CD4-positive, alpha-beta T cell treated with Interleukin-21 for 1 hour (primary cell): ENCODE measurements at regions not wholly inside any gene's neighbourhood (a gene's known extent, or its start where the extent isn't known, plus 50 kb on each side); places are given as distances from the start of the nearest gene placed in this dataset.

Source experiments
- DNase-seq: peaks from one replicate; pipeline ENCODE4 v3.0.0-alpha.2; 2020

DNA sequence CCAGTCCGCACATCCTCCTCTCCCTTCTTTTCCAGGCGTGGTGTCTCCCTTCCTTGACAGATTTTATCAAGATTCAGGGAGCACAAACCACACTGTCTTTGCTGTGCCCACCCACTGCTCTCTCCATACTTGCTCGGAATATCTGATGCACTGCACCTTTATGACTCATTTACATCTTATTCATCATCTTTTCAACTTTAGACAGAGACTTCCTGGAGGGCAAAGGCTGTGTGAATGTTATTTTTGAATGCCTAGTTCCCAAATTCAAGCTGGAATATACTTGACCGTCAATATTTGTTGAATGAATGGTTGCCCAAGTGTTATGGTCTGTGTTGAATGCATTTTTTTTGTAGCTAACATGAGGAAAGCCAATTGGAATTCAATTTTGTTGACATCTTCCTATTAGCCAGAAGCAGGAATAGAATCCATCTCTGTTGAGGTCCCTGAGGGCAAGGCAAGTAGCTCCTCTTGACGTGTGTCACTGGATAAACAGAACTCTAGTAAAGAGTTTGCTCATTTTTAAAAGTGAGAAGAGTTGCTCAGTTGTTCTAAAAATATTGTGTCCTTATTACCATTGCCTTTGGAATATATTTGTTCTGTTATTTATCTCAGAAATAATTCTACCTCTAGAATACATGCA, 95.0 kb downstream of the KLF6 start:
- no peak for DNase-seq

DNA sequence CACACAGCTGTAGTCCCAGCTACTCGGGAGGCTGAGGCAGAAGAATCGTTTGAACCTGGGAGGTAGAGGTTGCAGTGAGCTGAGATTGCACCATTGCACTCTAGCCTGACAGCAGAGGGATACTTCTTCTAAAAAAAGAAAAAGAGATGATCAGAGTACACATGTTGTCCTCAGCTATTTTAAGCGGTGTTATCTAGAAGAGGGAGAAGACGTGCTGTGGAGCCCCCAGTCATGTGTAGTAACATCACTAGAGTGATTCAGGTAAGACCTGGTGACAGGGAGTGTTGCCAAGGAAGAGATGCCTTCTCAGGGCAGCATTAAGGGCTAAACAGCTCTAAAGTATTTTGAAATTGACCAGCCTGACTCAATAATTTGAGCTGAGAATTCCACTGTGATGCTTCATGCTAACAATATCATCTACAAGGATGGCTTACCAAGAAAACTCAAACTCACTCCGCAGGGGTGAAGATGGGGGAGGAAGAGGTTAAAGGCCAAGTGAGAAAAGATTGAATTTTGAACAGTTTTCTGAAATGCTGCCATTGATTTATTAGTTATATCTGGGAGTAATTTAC, 97.4 kb downstream of the KLF6 start:
- no peak for DNase-seq

DNA sequence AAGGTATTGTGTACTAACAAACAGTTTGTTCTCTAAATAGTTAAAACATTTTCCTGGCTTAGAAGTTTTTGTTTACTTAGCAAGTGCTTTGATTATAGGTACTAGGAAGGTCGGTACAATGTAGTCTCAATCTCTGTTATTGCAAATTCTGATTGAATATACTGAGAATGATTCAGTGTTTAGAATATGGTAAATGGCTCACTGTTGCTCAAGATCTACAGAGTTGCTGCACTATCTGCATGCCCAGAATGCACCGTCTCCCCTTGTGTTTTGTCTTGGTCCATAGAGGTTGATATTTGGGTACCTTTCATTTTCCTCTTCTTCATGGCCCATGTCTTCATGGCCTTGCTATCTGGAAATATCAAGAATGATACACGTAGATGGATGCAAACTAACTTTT, 99.6 kb downstream of the KLF6 start:
- DNase-seq = no peak

DNA sequence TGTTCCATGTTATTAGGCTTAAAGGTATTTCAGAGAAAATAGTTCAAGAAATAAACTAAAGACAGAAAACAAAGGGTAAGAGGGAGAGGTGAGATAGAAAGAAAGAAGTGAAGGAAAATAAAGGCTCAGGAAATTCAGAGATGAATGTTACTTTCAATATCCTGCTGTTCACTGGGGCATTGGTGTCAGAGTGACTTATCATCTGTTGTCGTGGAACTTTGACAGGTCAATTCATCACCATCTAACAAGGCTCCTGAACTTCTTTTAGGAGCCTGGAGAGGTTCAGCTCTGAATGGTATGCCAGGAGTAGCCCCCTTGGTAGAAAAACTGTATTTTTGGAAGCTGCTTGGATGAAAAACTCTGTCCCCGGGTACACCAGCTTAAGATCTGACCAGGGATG, 100.1 kb downstream of the KLF6 start:
- DNase-seq = no peak

DNA sequence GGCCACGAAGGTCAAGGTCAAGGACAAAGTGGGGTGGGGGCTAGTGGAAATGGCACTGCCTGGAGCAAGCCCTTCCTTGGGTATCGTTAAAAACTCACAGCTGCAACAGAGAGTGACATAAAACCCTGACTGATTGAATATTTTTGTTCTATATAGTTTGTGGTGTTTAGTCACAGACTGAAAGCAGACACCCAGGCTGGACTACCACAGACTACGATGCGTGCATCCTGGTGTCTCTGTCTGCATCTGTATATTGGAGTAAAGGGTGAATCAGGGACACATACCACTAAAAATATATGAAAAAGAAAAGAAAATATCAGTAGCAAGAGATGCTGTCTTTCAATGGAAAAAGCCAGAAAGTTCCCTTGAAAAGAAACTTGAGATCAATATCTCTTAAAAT, 101.4 kb downstream of the KLF6 start:
- DNase-seq = no peak

DNA sequence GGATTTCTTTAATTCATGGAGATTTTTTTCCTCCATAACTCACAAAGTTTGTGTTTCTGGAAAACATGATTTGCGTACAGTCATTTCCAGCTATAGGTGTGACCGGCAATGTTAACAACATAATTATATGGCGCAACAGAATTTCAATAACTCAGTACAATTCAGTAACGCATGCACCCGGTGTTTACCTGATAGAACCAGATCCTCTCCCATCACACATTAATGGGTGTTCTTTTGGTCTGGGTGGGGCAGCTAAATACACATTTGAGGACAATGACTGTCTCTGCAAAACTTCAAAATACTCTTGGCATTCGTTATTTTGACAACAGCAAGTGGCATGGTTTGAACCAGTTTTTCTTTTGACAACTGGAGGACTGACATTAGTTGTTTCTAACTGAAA, 102.3 kb downstream of the KLF6 start:
- no peak for DNase-seq

DNA sequence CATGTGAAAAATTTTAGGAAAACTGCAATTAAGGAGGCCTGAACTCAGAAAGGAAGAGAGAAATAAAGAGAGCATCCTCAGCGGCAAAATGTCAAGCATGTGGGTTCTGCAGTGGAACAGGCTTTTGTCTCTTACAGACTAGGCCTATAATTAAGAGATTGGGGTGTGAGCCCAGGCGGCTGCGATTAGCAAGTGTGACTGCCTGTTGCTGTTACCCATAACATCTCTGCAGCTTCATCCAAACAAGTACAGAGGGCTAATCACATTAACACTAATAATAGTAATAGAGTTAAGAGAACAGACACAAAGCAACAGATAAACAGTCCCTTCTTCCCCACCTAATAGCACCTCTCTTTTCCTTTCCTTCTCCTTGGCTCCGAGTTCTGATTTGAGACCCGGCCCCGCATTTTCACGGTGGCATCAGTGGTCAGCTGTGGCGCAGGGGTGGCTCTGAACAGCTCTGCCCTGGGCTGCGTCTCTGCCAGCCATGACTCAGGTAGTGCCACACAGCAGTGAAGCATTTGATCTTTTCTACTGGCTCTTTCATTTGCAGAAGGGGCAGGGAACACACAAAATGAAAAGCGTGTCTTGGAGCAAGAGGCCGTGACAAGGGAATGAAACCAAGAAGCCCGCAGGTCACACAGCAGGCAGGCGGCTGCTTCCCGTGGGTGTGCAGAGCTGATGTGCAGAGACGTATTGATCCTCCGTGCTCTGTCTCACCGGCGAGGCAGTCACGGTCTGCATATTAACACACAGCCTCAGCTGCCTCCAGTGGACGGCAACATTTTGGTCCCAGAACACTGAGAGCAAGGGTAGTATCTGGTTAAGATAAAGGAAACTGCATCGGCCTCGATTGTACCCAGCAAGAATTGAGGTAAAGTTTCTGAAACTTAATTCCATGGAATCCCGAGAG, 103.1 kb downstream of the KLF6 start:
- DNase-seq = no peak

DNA sequence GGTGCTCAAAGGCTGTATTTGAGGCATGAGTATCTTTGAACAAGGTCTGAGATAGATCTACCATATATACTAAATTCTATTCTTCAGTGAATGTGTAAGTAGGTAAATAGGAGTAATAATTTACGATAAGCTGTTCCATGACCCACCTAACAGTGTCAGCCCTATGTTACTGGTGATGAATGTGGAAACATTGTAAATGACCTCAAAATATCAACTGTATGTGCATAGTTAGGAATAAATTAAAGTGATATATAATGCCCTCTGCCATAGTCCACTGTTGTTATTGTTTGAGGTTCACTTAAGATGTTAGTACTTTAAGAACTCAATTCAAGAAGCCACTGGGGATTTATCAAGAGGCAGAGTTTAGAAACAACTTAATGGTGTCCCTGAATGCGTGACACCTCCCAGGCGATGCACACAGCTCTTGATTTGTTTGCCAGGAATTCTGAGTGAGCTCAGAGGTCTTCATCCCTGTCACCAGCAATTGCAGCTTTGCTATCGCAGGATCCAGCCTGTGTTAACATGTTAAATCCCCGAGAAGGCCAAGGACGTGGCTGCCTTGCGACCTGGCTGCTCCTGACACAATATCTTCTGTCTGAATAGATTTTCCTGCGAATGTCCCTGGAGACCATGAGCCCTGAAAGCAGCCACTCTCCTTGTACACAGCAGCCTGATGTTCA, 104.9 kb downstream of the KLF6 start:
- DNase-seq = no peak

DNA sequence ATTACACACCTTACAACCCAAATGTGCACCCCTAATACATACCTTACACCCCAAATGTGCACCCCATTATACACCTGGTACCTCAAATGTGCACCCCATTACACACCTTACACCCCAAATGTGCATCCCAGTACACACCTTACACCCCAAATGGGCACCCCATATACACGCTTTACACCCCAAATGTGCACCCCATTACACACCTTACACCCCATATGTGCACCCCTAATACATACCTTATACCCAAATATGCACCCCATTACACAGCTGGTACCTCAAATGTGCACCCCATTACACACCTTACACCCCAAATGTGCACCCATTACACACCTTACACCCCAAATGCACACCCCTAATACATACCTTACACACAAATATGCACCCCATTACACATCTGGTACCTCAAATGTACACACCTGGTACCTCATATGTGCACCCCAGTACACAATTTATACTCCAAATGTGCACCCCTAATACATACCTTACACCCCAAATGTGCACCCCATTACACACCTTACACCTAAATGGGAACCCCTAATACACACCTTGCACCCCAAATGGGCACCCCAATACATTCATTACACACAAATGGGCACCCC, 106.3 kb downstream of the KLF6 start:
- DNase-seq = no peak

DNA sequence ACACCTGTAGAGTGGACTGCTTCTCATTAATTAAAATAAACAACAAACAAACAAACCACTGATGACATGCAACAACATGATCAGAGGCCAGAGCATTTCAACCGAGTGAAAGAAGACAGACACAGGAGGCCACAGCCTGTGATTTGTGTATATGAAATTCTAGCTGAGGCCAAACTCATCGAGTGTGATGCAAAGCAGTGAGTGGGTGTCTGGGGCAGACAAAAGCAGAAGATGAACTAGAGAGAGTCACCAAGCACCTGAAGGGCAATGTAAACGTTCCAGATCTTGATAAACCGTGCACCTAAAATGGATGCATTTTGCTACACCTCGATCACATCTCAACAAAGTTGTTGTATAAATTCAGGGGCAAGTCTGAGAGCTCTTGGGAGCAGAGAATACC, 108.4 kb downstream of the KLF6 start:
- DNase-seq = no peak

DNA sequence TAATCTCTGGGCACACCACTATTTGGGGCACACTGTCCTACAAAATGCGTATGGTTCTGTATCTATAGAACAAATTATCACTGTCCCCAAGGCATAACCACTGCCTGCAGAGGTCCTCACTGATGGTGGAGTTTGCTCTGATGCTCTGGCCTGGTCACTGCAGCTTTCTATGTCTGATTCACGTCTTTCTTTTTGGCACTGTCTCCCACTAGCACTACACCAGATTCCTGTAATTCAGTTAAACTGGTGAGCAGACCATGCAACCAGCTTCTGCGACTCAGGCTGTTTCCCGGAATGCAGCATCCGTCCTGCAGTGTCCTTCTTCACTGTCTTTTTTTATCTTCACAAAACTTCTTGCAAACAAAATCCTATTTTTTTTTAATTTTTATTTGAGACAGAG, 112.8 kb downstream of the KLF6 start:
- no peak for DNase-seq

DNA sequence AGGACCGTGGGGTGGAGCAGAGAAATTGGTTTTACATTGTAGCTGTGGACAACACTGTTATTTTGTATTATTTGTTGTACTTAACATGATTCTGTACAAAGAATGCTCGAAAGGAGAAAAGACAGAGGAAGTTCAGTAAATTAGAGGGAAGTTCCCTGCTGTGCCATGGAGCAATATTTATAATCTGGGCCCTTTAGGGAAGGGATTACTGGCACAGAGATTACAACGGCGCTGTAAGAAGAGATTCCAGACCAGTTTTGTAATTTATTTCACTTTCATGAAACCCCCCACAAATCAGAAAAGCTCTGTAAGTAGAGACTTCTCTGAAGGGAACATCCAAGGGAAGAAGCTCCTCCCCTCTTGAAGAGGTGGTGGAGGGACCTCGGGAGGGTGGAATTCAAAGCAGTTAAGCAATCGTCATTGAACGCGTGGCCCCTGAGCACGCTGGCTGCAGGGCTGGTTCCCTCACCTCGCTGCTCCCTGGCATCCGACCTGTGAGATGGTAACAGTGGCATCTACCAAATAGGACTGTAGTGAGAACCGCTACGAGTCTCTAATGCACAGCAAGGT, 113.5 kb downstream of the KLF6 start:
- no peak for DNase-seq

DNA sequence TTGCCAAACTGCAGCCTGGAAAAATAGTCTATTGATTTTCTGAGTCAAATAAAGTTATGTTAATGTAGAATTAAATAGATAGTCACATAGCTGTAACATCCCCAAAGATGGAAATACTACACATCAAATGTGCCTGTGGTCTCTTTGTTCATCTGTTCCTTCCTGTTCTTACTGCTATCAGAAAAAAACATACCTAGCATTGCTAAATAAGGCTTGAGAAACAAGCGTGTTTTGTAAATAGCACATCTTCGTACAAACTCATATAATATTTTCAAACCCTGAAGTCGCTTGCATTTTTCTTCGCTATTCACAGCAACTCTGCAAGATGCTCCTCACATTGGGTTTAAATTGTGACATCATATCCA, 116.1 kb downstream of the KLF6 start:
- DNase-seq = peak; percentile 61

DNA sequence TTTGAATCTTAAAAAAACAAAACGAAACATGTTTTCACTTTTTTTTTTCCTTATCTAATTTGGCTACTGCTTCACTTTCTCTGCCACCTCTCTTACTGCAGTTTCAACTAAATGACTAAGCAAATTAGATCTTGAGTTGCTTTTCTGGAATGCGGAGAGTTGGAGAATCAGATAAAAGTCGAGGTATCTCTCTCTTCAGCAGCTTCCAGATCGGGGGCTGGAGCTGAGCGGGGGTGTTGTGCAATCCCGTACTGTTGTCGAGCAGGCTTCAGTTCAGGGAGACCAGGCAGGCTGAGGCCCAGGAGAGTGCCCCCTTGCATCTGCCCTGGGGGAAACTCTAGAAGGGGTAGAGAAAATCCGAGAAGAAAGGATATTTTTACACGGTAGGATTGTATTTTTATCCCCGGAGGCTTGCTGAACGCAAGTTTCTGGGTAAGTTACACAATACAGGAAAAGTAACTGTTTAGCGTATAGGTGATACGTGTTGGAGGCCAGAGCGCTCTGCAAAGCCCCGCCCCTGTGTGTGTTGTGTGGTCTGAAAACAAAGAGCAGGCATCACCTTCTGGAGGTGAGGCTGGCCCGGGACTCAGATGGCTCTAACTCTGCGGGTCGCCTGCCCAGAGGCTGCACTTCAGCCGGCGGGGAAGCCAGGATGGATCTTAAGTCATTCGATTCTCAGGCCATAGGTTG, 116.6 kb downstream of the KLF6 start:
- peak; percentile 76 for DNase-seq

DNA sequence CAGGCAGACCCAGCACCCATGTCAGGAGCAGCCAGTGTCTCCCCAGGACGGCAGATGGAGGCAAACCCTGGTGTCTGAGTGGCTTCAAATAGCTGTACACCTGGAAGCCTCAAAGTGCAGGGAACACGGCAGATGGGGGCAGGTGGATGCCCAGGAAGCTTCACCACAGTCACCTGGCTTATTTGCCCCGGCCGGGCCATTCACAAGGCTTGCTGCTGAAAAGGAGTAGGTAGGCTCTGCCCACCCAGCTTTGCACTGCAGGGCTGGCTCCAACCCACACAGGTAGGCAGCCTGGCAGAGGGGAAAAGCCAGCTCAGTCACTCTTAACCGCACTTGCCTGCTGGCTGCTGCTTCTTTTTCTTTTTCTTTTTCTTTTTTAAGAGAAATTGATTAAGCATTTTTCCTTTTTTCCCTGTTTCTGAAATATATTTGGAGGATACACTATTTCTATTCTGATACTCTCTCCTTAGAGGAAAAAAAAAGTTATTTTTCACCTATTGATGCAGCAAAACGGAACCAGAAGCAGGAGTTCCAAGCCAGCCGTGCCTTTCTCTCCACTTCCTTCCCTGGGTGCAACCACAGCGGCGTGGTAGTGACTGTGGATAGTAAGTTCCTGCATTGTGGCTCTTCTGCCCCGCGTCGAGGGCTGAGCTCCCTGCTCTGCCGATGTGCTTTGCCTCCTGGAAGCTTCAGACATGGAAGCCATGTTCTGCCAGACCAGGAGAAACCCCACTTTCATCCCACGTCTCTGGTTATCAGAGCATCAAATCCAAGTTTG, 118.3 kb downstream of the KLF6 start:
- peak; percentile 34 for DNase-seq

DNA sequence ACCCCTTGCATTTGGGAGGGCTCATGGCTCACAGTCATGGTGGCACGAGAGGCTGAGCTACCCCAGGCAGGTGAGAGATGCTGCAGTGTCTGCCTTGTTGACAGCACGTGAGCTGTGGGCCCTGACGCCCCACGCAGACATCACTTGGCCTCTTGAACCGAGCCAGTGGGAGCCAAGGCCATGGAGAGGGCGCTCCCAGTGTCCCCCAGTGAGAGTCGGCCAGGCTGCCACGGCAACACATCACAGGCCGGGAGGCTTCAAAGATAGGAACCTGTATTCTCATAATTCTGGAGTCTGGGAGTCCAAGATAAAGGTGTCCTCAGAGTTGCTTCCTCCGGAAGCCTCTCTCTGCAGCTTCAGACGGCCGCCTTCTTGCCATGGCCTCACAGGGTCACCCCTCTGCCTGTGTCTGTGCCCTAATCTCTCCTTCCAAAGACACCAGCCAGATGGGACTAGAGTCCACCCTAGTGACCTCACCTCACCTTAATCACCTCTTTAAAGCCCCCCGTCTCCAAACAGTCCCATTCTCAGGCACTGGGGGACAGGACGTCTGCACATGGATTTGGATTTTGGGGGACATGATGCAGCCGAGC, 119.6 kb downstream of the KLF6 start:
- DNase-seq = no peak

DNA sequence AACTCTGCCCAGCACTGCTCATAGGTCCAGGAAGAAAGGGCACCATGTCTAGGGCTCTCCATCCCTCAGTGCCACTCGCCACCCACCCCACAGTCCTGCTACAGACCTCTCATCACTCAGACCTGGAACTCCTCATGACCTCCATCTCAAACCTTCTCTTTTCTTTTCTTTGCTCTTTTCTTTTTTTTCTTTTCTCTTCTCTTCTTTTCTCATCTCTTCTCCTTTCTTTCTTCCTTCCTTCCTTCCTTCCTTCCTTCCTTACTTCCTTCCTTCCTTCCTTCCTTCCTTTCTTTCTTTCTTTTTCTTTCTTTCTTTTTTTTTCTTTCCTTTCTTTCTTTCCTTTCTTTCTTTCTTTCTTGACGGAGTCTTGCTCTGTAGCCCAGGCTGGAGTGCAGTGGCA, 122.2 kb downstream of the KLF6 start:
- no peak for DNase-seq

DNA sequence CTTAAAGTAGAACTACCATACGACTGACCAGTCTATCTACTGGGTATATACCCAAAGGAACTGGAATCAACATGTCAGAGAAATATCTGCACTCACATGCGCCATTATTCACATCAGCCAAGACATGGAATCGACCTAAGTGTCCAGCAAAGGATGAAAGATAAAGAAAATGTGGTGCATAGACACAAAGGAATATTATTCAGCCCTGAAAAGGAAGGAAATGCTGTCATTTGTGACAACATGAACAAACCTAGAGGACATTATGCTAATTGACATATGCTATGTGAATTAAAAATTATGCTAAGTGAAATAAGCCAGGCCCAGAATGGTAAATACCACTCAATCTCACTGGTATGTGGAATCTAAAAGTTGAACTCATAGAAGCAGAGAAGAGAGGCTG, 123.7 kb downstream of the KLF6 start:
- DNase-seq = no peak

DNA sequence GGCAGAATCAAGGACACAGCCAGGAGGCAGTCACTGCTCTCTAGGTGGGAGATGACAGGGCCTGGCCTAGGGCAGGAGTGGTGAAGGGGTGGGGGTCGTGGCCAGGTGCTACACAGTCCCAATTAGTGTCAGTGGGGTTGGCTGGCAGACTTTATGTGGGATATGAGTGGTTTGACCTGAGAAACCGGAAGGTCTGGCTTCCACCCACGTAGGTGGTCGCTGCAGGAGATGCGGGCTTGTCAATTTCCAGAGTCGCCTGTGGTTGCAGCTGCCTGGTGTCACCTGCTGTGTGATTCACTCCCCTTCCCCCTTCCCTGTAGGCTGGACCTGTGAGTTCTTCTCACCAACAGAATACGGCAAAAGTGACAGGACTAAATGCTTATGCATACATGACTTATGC, 124.3 kb downstream of the KLF6 start:
- no peak for DNase-seq

DNA sequence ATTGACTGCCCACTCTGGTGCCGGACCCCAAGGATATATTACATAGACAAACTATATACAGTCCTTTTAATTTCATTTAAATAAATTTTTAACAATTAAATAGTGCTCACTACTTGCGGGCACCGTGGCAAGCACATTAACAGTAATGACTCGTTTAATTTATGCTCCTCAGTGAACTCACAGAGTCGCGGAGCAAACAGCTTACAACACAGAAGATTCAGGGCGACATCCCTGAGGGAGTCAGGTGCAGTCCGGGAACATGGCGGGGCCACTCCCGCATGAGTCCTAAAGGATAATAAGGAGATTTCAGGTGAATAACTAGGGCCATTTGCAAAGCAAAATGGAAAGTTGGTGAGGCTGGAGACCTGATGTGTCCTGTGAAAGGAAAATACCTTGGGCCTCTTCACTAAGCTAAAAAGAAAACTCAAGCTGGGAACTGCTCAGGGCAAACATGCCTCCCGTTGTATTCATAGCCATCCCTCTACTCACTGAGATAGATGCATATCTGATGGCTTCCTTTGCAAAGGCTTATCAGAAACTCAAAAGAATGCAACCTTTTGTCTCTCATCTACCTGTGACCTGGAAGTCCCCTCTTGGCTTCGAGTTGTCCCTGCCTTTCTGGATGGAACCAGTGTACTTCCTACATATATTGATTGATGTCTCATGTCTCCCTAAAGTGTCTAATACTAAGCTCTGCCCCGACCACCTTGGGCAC, 125.6 kb downstream of the KLF6 start:
- no peak for DNase-seq
